H9 (cell line): ENCODE measurements at regions not wholly inside any gene's neighbourhood (a gene's known extent, or its start where the extent isn't known, plus 50 kb on each side); places are given as distances from the start of the nearest gene placed in this dataset.

ENCODE experiments used
- DNase-seq: peaks from one replicate; pipeline ENCODE4 v3.0.0-alpha.2; 2017
- H2AFZ ChIP-seq: one replicate; pipeline ENCODE4 v1.6.1; 2013; ENCODE audit warnings: mild to moderate bottlenecking, low read length, control low read depth, moderate library complexity
- H2AK5ac ChIP-seq: 2 replicates; pipeline ENCODE4 v1.6.1; 2013; ENCODE audit warnings: low read length, control low read depth, mixed read lengths; ENCODE audit not compliant: insufficient read length
- H2BK120ac ChIP-seq: one replicate; pipeline ENCODE4 v1.6.1; 2013; ENCODE audit warnings: low read depth, mild to moderate bottlenecking, low read length, control low read depth, inconsistent platforms; ENCODE audit not compliant: poor library complexity, severe bottlenecking
- H2BK12ac ChIP-seq: 2 replicates; pipeline ENCODE4 v1.6.1; 2013; ENCODE audit warnings: low read length, control low read depth, mixed read lengths, low read depth; ENCODE audit not compliant: insufficient read length
- H2BK15ac ChIP-seq: 2 replicates; pipeline ENCODE4 v1.6.1; 2013; ENCODE audit warnings: low read depth, low read length, control low read depth
- H2BK20ac ChIP-seq: one replicate; pipeline ENCODE4 v1.6.1; 2013; ENCODE audit warnings: low read depth, mild to moderate bottlenecking, low read length, control low read depth, inconsistent platforms; ENCODE audit not compliant: poor library complexity, severe bottlenecking
- H2BK5ac ChIP-seq: 2 replicates; pipeline ENCODE4 v1.6.1; 2013; ENCODE audit warnings: low read length, control low read depth, mixed read lengths; ENCODE audit not compliant: insufficient read length
- H3K14ac ChIP-seq: 2 replicates; pipeline ENCODE4 v1.6.1; 2013; ENCODE audit warnings: low read length, control low read depth; ENCODE audit not compliant: insufficient read depth
- H3K18ac ChIP-seq: 2 replicates; pipeline ENCODE4 v1.6.1; 2013; ENCODE audit warnings: low read depth, mild to moderate bottlenecking, mixed read lengths, low read length, control low read depth; ENCODE audit not compliant: insufficient read length
- H3K23ac ChIP-seq: 2 replicates; pipeline ENCODE4 v1.6.1; 2013; ENCODE audit warnings: low read length, control low read depth, mixed read lengths, low read depth; ENCODE audit not compliant: insufficient read length
- H3K23me2 ChIP-seq: 2 replicates; pipeline ENCODE4 v1.6.1; 2013; ENCODE audit warnings: low read depth, mild to moderate bottlenecking, mixed read lengths, low read length, control low read depth; ENCODE audit not compliant: insufficient read length, poor library complexity, severe bottlenecking
- H3K27ac ChIP-seq: 2 replicates; pipeline ENCODE4 v1.5.1; 2013; ENCODE audit warnings: low read length, control low read depth, mixed read lengths, low read depth; ENCODE audit not compliant: insufficient read length
- H3K27me3 ChIP-seq: 2 replicates; pipeline ENCODE4 v1.6.1; 2013; ENCODE audit warnings: low read length, control low read depth, inconsistent platforms; ENCODE audit not compliant: insufficient read depth
- H3K4ac ChIP-seq: 2 replicates; pipeline ENCODE4 v1.6.1; 2013; ENCODE audit warnings: low read depth, mild to moderate bottlenecking, control low read depth, inconsistent platforms, low read length, moderate library complexity
- H3K4me1 ChIP-seq: 2 replicates; pipeline ENCODE4 v1.6.1; 2013; ENCODE audit warnings: low read length, control low read depth, inconsistent platforms; ENCODE audit not compliant: insufficient read depth
- H3K4me2 ChIP-seq: 2 replicates; pipeline ENCODE4 v1.6.1; 2013; ENCODE audit warnings: low read length, control low read depth, mixed read lengths; ENCODE audit not compliant: insufficient read length, insufficient read depth
- H3K56ac ChIP-seq: 2 replicates; pipeline ENCODE4 v1.6.1; 2013; ENCODE audit warnings: low read depth, mild to moderate bottlenecking, mixed read lengths, low read length, control low read depth; ENCODE audit not compliant: insufficient read length
- H3K79me1 ChIP-seq: 2 replicates; pipeline ENCODE4 v1.6.1; 2013; ENCODE audit warnings: low read depth, mild to moderate bottlenecking, moderate library complexity, low read length, control low read depth, inconsistent platforms; ENCODE audit not compliant: insufficient read depth, poor library complexity, severe bottlenecking
- H3K79me2 ChIP-seq: 2 replicates; pipeline ENCODE4 v1.6.1; 2013; ENCODE audit warnings: low read length, control low read depth, inconsistent platforms; ENCODE audit not compliant: insufficient read depth
- H3K9ac ChIP-seq: 2 replicates; pipeline ENCODE4 v1.6.1; 2013; ENCODE audit warnings: low read length, control low read depth, mixed read lengths; ENCODE audit not compliant: insufficient read length; ENCODE audit errors: extremely low read depth
- H3K9me3 ChIP-seq: one replicate; pipeline ENCODE4 v1.6.1; 2013; ENCODE audit warnings: low read depth, low read length, inconsistent platforms; ENCODE audit not compliant: control insufficient read depth
- H3T11ph ChIP-seq: one replicate; pipeline ENCODE4 v1.6.1; 2013; ENCODE audit warnings: mild to moderate bottlenecking, low read length, control low read depth, inconsistent platforms
- H4K20me1 ChIP-seq: one replicate; pipeline ENCODE4 v1.6.1; 2013; ENCODE audit not compliant: control insufficient read depth, insufficient read length, insufficient read depth
- H4K5ac ChIP-seq: 2 replicates; pipeline ENCODE4 v1.6.1; 2013; ENCODE audit warnings: low read depth, mild to moderate bottlenecking, mixed read lengths, low read length, control low read depth; ENCODE audit not compliant: insufficient read length
- H4K8ac ChIP-seq: replicated peaks from 2 replicates; pipeline ENCODE4 v1.6.1; 2013; ENCODE audit warnings: low read length, control low read depth, mixed read lengths, low read depth; ENCODE audit not compliant: insufficient read length
- H4K91ac ChIP-seq: 2 replicates; pipeline ENCODE4 v1.6.1; 2013; ENCODE audit warnings: low read depth, mild to moderate bottlenecking, moderate library complexity, mixed read lengths, low read length, control low read depth; ENCODE audit not compliant: insufficient read length
- H3K27ac Mint-ChIP-seq, 3 experiments: 2 replicates in 2 of 3; 3 replicates in 1 of 3; pipeline ENCODE4 v1.8.0; 2020 to 2021; ENCODE audit warnings: mixed read lengths in 3 of 3, mild to moderate bottlenecking in 1 of 3, moderate library complexity in 1 of 3
- H3K27me3 Mint-ChIP-seq: 2 replicates; pipeline ENCODE4 v1.8.0; 2021; ENCODE audit warnings: low read depth, mild to moderate bottlenecking, moderate library complexity, mixed read lengths
- H3K36me3 Mint-ChIP-seq, 3 experiments: 2 replicates in 2 of 3; 3 replicates in 1 of 3; pipeline ENCODE4 v1.8.0; 2020 to 2021; ENCODE audit warnings: low read depth in 3 of 3, mixed read lengths in 3 of 3; ENCODE audit not compliant: insufficient read depth in 1 of 3
- H3K4me1 Mint-ChIP-seq, 2 experiments: 2 replicates each; pipeline ENCODE4 v1.8.0; 2020; ENCODE audit warnings: mixed read lengths in 2 of 2
- H3K4me3 Mint-ChIP-seq, 2 experiments: 2 replicates in 1 of 2; 3 replicates in 1 of 2; pipeline ENCODE4 v1.8.0; 2020 to 2021; ENCODE audit warnings: mild to moderate bottlenecking in 2 of 2, mixed read lengths in 2 of 2, moderate library complexity in 1 of 2
- H3K9me3 Mint-ChIP-seq, 2 experiments: 2 replicates in 1 of 2; 3 replicates in 1 of 2; pipeline ENCODE4 v1.8.0; 2020; ENCODE audit warnings: mild to moderate bottlenecking in 2 of 2, mixed read lengths in 2 of 2, moderate library complexity in 1 of 2
- WGBS: extraction: QIAGEN DNeasy Blood & Tissue Kit; methylation state at CpG from one replicate; pipeline ENCODE4 v1.1.7; 2013; ENCODE audit warnings: missing lambda C conversion rate, low lambda C conversion rate, mixed read lengths; ENCODE audit not compliant: insufficient read length; ENCODE audit errors: extremely low coverage; 5-methylcytosine and 5-hydroxymethylcytosine counted together
- TF ChIP-seq, protein P1 (sequence below): fragments of 200-600 bp; sonication (generic); conservative IDR thresholded peaks from 3 replicates; pipeline ENCODE4 v1.8.0; 2021; ENCODE audit warnings: antibody characterized with exemption, mild to moderate bottlenecking

DNA sequence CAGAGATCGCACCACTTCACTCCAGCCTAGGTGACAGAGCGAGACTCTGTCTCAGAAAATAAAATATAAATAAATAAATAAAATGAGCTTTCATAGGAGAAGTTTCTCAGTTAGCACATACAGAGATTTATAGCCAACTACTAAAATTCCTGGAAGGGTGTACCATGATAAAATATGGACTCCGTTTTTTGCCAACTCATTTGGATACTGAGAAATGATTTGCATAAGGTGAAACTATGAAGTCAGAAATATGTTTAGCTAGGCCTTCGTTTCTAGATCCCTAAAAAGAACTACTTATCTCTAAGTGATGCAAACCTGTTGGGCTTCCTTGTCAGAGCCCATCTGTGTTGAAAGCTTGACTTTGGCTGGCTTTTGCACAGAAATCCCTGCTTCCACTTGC is 56.9 kb upstream of the SLC1A1 start:
- H3K79me1 ChIP-seq: no peaks in the 10 kb centered on the region
- Mint-ChIP-seq H3K27ac (no peak overlapping the region), H3K27me3 (no peaks in the 10 kb centered on the region), H3K4me1 (no peaks in the 10 kb centered on the region), H3K4me3 (no peak overlapping the region), H3K36me3 (no peaks in the 10 kb centered on the region), H3K9me3 (no peaks in the 10 kb centered on the region; a peak in 1 of 5 replicates)
- H4K5ac ChIP-seq: no peak overlapping the region
- no CpG with 5 or more reads among the region's 4 CpGs for WGBS
- H3K4me2 ChIP-seq: no peak overlapping the region
- no peak overlapping the region for H2AFZ ChIP-seq
- H3K9ac ChIP-seq: no peak overlapping the region
- H3K79me2 ChIP-seq: no peaks in the 10 kb centered on the region
- H3T11ph ChIP-seq: no peak overlapping the region
- no peak overlapping the region for H3K56ac ChIP-seq
- H3K23me2 ChIP-seq: no peaks in the 10 kb centered on the region
- no peak overlapping the region for H2BK12ac ChIP-seq
- no peak overlapping the region for H2BK20ac ChIP-seq
- no peaks in the 10 kb centered on the region for H4K20me1 ChIP-seq
- no peaks in the 10 kb centered on the region for H3K27me3 ChIP-seq
- DNase-seq: no peak
- H3K9me3 ChIP-seq: no peaks in the 10 kb centered on the region
- H4K91ac ChIP-seq: no peak overlapping the region
- no peak overlapping the region for H2BK15ac ChIP-seq
- TF ChIP-seq, protein P1, sequence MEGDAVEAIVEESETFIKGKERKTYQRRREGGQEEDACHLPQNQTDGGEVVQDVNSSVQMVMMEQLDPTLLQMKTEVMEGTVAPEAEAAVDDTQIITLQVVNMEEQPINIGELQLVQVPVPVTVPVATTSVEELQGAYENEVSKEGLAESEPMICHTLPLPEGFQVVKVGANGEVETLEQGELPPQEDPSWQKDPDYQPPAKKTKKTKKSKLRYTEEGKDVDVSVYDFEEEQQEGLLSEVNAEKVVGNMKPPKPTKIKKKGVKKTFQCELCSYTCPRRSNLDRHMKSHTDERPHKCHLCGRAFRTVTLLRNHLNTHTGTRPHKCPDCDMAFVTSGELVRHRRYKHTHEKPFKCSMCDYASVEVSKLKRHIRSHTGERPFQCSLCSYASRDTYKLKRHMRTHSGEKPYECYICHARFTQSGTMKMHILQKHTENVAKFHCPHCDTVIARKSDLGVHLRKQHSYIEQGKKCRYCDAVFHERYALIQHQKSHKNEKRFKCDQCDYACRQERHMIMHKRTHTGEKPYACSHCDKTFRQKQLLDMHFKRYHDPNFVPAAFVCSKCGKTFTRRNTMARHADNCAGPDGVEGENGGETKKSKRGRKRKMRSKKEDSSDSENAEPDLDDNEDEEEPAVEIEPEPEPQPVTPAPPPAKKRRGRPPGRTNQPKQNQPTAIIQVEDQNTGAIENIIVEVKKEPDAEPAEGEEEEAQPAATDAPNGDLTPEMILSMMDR: no peak
- no peak overlapping the region for H3K18ac ChIP-seq
- H3K27ac ChIP-seq: no peak overlapping the region
- no peak overlapping the region for H2BK120ac ChIP-seq
- no peak overlapping the region for H4K8ac ChIP-seq
- no peak overlapping the region for H3K14ac ChIP-seq
- no peak overlapping the region for H2AK5ac ChIP-seq
- H3K4ac ChIP-seq: no peak overlapping the region
- H2BK5ac ChIP-seq: no peak overlapping the region
- no peaks in the 10 kb centered on the region for H3K4me1 ChIP-seq
- H3K23ac ChIP-seq: no peak overlapping the region
